DOHH2 (cell line): ENCODE measurements at regions not wholly inside any gene's neighbourhood (a gene's known extent, or its start where the extent isn't known, plus 50 kb on each side); places are given as distances from the start of the nearest gene placed in this dataset.

Source experiments
- H3F3A ChIP-seq: fragments of 200-600 bp; sonication (generic), shearing (Covaris generic); 2 replicates; pipeline ENCODE4 v1.6.0; 2016; ENCODE audit warnings: antibody characterized with exemption, mild to moderate bottlenecking; ENCODE audit not compliant: control insufficient read depth, insufficient read depth
- H3K27ac ChIP-seq: fragments of 200-600 bp; sonication (generic); 2 replicates; pipeline ENCODE4 v1.5.1; 2014; ENCODE audit warnings: low read depth, mild to moderate bottlenecking, low read length, moderate library complexity
- H3K27me3 ChIP-seq: fragments of 200-600 bp; sonication (generic); 2 replicates; pipeline ENCODE4 v1.6.1; 2014; ENCODE audit warnings: mild to moderate bottlenecking, low read length, mixed read lengths; ENCODE audit not compliant: control insufficient read depth
- H3K36me3 ChIP-seq: fragments of 200-600 bp; sonication (generic); 2 replicates; pipeline ENCODE4 v1.6.1; 2014; ENCODE audit warnings: mild to moderate bottlenecking, low read length, moderate library complexity, mixed read lengths; ENCODE audit not compliant: control insufficient read depth
- H3K4me1 ChIP-seq: fragments of 200-600 bp; sonication (generic); 2 replicates; pipeline ENCODE4 v1.6.1; 2014; ENCODE audit warnings: mild to moderate bottlenecking, low read length, mixed read lengths; ENCODE audit not compliant: control insufficient read depth
- H3K4me2 ChIP-seq: fragments of 200-600 bp; sonication (generic); 2 replicates; pipeline ENCODE4 v1.6.0; 2014; ENCODE audit warnings: mild to moderate bottlenecking, low read length, moderate library complexity
- H3K4me3 ChIP-seq: fragments of 200-600 bp; sonication (generic); 2 replicates; pipeline ENCODE4 v1.5.1; 2014; ENCODE audit warnings: mild to moderate bottlenecking, low read length, mixed read lengths
- H3K79me2 ChIP-seq: fragments of 200-600 bp; sonication (generic); 2 replicates; pipeline ENCODE4 v1.6.1; 2014; ENCODE audit warnings: mild to moderate bottlenecking, low read length, mixed read lengths; ENCODE audit not compliant: control insufficient read depth
- H3K9me2 ChIP-seq: fragments of 200-600 bp; sonication (generic); replicated peaks from 2 replicates; pipeline ENCODE4 v1.6.1; 2014; ENCODE audit warnings: mild to moderate bottlenecking, low read length, mixed read lengths; ENCODE audit not compliant: control insufficient read depth
- H3K9me3 ChIP-seq: fragments of 200-600 bp; sonication (generic); 2 replicates; pipeline ENCODE4 v1.6.1; 2014; ENCODE audit warnings: antibody characterized with exemption, low read length, mixed read lengths; ENCODE audit not compliant: control insufficient read depth, insufficient read depth
- H4K20me1 ChIP-seq: fragments of 200-600 bp; sonication (generic); 2 replicates; pipeline ENCODE4 v1.6.0; 2014; ENCODE audit warnings: low read depth, mild to moderate bottlenecking, antibody characterized with exemption, low read length, moderate library complexity; ENCODE audit not compliant: control insufficient read depth, insufficient read depth
- EZH2phosphoT487 ChIP-seq: fragments of 200-600 bp; sonication (generic); IDR thresholded peaks from 2 replicates; pipeline ENCODE4 v1.6.1; 2017; ENCODE audit warnings: borderline replicate concordance, mild to moderate bottlenecking, antibody characterized with exemption, low read length, moderate library complexity, mixed read lengths
- TF ChIP-seq, protein P1 (sequence below): fragments of 200-600 bp; sonication (generic); IDR thresholded peaks from one replicate; pipeline ENCODE4 v1.5.1; 2014; ENCODE audit warnings: antibody characterized with exemption, mild to moderate bottlenecking, low read depth, low read length; ENCODE audit not compliant: poor library complexity, severe bottlenecking

DNA sequence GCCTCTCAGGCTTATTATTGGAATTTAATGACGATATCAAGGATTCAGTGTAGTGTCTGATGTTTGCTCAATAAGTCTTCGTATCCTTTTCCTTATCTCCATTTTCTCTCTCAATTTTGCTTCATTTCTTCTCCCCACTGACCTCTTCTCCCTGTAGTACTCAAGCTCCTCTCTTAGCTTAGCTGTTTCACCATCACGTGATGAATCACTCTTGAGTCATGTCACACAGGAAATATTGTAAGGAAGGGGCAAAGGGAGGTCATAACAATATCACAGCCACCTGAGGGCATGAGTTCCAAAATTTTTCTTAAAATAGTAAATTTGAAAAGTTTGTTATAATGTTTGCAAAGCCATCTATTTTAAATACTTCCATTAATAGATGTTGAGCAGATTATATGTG lies 392.2 kb upstream of the MARCKS start:
- no peaks in the 10 kb centered on the region for H3K36me3 ChIP-seq
- no peak overlapping the region for H3K27ac ChIP-seq
- no peak overlapping the region for H3K4me3 ChIP-seq
- no peaks in the 10 kb centered on the region for H3K9me3 ChIP-seq
- no peaks in the 10 kb centered on the region for H4K20me1 ChIP-seq
- no peaks in the 10 kb centered on the region for H3K9me2 ChIP-seq
- H3K79me2 ChIP-seq, result no peaks in the 10 kb centered on the region
- TF ChIP-seq EZH2phosphoT487, result no peak
- TF ChIP-seq, protein P1, sequence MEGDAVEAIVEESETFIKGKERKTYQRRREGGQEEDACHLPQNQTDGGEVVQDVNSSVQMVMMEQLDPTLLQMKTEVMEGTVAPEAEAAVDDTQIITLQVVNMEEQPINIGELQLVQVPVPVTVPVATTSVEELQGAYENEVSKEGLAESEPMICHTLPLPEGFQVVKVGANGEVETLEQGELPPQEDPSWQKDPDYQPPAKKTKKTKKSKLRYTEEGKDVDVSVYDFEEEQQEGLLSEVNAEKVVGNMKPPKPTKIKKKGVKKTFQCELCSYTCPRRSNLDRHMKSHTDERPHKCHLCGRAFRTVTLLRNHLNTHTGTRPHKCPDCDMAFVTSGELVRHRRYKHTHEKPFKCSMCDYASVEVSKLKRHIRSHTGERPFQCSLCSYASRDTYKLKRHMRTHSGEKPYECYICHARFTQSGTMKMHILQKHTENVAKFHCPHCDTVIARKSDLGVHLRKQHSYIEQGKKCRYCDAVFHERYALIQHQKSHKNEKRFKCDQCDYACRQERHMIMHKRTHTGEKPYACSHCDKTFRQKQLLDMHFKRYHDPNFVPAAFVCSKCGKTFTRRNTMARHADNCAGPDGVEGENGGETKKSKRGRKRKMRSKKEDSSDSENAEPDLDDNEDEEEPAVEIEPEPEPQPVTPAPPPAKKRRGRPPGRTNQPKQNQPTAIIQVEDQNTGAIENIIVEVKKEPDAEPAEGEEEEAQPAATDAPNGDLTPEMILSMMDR, result no peak
- no peaks in the 10 kb centered on the region for H3K27me3 ChIP-seq
- H3K4me1 ChIP-seq, result no peaks in the 10 kb centered on the region
- no peaks in the 10 kb centered on the region for H3F3A ChIP-seq
- no peak overlapping the region for H3K4me2 ChIP-seq

DNA sequence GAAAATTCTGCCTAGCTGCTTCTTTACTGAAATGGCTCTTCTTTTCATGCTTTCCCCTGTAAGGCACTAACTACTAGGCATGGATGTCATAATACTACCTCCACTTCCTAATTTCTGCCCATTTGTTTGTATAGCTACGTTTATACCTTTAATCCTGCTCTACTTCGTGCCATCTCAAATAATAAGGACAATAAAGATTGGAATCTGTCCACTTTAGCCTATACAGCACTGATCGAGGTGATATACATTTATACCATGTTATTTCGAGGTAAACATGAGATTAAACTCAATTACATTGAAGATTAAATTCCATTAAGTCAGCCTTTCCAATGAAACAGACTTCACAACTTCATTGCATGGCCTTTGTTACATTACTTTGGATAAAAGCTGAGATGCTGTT lies 390.6 kb upstream of the MARCKS start:
- Histone ChIP-seq H3K4me3 (no peak overlapping the region), H3F3A (no peaks in the 10 kb centered on the region), H3K9me2 (no peaks in the 10 kb centered on the region), H3K4me1 (no peaks in the 10 kb centered on the region), H3K27me3 (no peaks in the 10 kb centered on the region), H3K27ac (no peak overlapping the region), H4K20me1 (no peaks in the 10 kb centered on the region), H3K9me3 (no peaks in the 10 kb centered on the region), H3K4me2 (no peak overlapping the region), H3K36me3 (no peaks in the 10 kb centered on the region), H3K79me2 (no peaks in the 10 kb centered on the region)
- TF ChIP-seq, protein P1, result no peak
- no peak for TF ChIP-seq EZH2phosphoT487

DNA sequence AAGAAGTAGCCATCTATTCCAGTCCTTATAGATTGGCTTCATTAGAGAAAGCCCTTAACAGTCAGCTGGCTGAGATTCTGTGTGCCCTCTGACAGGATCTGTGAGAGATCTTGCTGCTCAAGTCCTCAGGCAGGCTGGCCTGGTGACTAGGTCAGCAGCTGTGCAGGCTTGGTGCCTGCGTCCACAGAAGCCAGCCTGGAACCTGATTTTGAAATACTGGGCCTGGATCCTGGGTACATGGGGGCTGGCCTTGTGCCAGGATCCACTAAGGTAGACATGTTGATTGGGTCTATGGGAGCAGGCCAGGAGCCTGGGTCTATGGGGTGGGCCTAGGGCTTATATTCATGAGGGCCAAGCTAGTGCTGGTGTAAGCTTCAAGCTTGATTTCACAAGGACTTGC lies 381.8 kb upstream of the MARCKS start:
- Histone ChIP-seq H4K20me1 (no peaks in the 10 kb centered on the region), H3K27me3 (peaks cover 2% of the 10 kb centered on the region; the same call in 1 of the 2 replicates), H3K79me2 (no peaks in the 10 kb centered on the region), H3K4me2 (no peak overlapping the region), H3K27ac (no peak overlapping the region), H3K9me2 (no peaks in the 10 kb centered on the region), H3K4me3 (no peak overlapping the region), H3K36me3 (no peaks in the 10 kb centered on the region), H3K4me1 (no peaks in the 10 kb centered on the region), H3F3A (no peaks in the 10 kb centered on the region), H3K9me3 (no peaks in the 10 kb centered on the region)
- TF ChIP-seq, protein P1, result no peak
- no peak for TF ChIP-seq EZH2phosphoT487
